H1 (cell line): ENCODE measurements at regions not wholly inside any gene's neighbourhood (a gene's known extent, or its start where the extent isn't known, plus 50 kb on each side); places are given as distances from the start of the nearest gene placed in this dataset.

Experiments used
- CTCF ChIA-PET: fragments of 300-600 bp; sonication (Branson Sonifier 250); formaldehyde crosslinking; loops from one replicate; lab custom pipeline; 2021; ENCODE audit not compliant: partially characterized antibody; lab: Charles Lee
- POLR2A ChIA-PET: fragments of 300-600 bp; sonication (Branson Sonifier 250); formaldehyde crosslinking; loops from one replicate; lab custom pipeline; 2021; ENCODE audit warnings: inconsistent platforms; ENCODE audit not compliant: partially characterized antibody; lab: Charles Lee
- DNase-seq, 2 experiments: peaks; one replicate each; pipeline versions ENCODE4 v3.0.0 to v3.0.0-alpha.2; 2010 to 2022; ENCODE audit warnings: low spot score in 2 of 2, low read depth in 1 of 2, mixed read lengths in 1 of 2
- FAIRE-seq: peaks from 2 replicates; lab custom pipeline; 2011; peaks lifted over from hg19 to GRCh38; lab: Jason Lieb, UNC
- H2AFZ ChIP-seq: 2 replicates; pipeline ENCODE4 v1.8.1; 2012; ENCODE audit warnings: low read length, inconsistent platforms
- H2AK5ac ChIP-seq: 2 replicates; pipeline ENCODE4 v1.6.1; 2013; ENCODE audit warnings: low read depth, low read length
- H2BK120ac ChIP-seq: replicated peaks from 2 replicates; pipeline ENCODE3; 2013; ENCODE audit warnings: low read depth, low read length, inconsistent platforms
- H2BK12ac ChIP-seq: 2 replicates; pipeline ENCODE4 v1.6.1; 2013; ENCODE audit warnings: low read depth, low read length
- H2BK15ac ChIP-seq: 2 replicates; pipeline ENCODE4 v1.6.1; 2013; ENCODE audit warnings: low read length
- H2BK20ac ChIP-seq: 2 replicates; pipeline ENCODE4 v1.6.1; 2013; ENCODE audit warnings: low read length
- H2BK5ac ChIP-seq: 2 replicates; pipeline ENCODE4 v1.6.1; 2013; ENCODE audit warnings: low read depth, low read length
- H3K14ac ChIP-seq: 2 replicates; pipeline ENCODE4 v1.6.1; 2013; ENCODE audit warnings: inconsistent platforms; ENCODE audit not compliant: insufficient read length
- H3K18ac ChIP-seq: 2 replicates; pipeline ENCODE4 v1.6.1; 2013; ENCODE audit warnings: low read length; ENCODE audit errors: extremely low read depth
- H3K23ac ChIP-seq: 2 replicates; pipeline ENCODE4 v1.6.1; 2013; ENCODE audit warnings: inconsistent platforms; ENCODE audit not compliant: insufficient read length
- H3K23me2 ChIP-seq: 2 replicates; pipeline ENCODE4 v1.6.1; 2013; ENCODE audit warnings: low read depth, low read length
- H3K27ac ChIP-seq: 2 replicates; pipeline ENCODE4 v1.6.1; 2011; ENCODE audit warnings: low read depth, low read length, inconsistent platforms
- H3K27me3 ChIP-seq, 4 experiments: replicated peaks in 1 of 4; 1 replicate in 1 of 4; 2 replicates in 3 of 4; pipeline versions ENCODE4 v1.6.1 to v1.8.1; 2011 to 2013; ENCODE audit warnings: low read length in 3 of 4, mild to moderate bottlenecking in 3 of 4, inconsistent platforms in 2 of 4, mixed read lengths in 2 of 4, moderate library complexity in 1 of 4; ENCODE audit not compliant: control insufficient read depth in 3 of 4, insufficient read depth in 3 of 4; ENCODE audit errors: extremely low read depth in 1 of 4
- H3K36me3 ChIP-seq, 4 experiments: 2 replicates each; pipeline versions ENCODE4 v1.6.1 to v1.8.1; 2011 to 2013; ENCODE audit warnings: mild to moderate bottlenecking in 4 of 4, low read length in 3 of 4, moderate library complexity in 2 of 4, control low read depth in 1 of 4, inconsistent platforms in 1 of 4; ENCODE audit not compliant: insufficient read depth in 4 of 4, control insufficient read depth in 2 of 4
- H3K4ac ChIP-seq: replicated peaks from 2 replicates; pipeline ENCODE3; 2013; ENCODE audit warnings: low read length, low read depth, mixed read lengths, inconsistent platforms; ENCODE audit not compliant: insufficient read length
- H3K4me1 ChIP-seq, 4 experiments: replicated peaks in 1 of 4; 1 replicate in 1 of 4; 2 replicates in 3 of 4; pipeline versions ENCODE4 v1.6.1 to v1.8.1; 2011 to 2013; ENCODE audit warnings: low read length in 3 of 4, inconsistent platforms in 2 of 4, mixed read lengths in 1 of 4; ENCODE audit not compliant: insufficient read depth in 4 of 4, control insufficient read depth in 3 of 4
- H3K4me2 ChIP-seq, 2 experiments: 2 replicates each; pipeline versions ENCODE4 v1.6.1 to v1.8.1; 2011 to 2013; ENCODE audit warnings: low read depth in 2 of 2, low read length in 2 of 2, control low read depth in 1 of 2, inconsistent platforms in 1 of 2, mild to moderate bottlenecking in 1 of 2; ENCODE audit not compliant: insufficient read depth in 1 of 2
- H3K4me3 ChIP-seq, 4 experiments: fragments of 200-600, 300-600 bp in 1 of 4; sonication (generic), shearing (Covaris generic), sonication (Bioruptor Twin) in 1 of 4; 2 replicates each; pipeline versions ENCODE4 v1.5.1 to v1.8.1; 2011 to 2016; ENCODE audit warnings: low read length in 4 of 4, low read depth in 3 of 4, control low read depth in 2 of 4, inconsistent platforms in 2 of 4, mild to moderate bottlenecking in 2 of 4, mixed read lengths in 1 of 4, moderate library complexity in 1 of 4; ENCODE audit not compliant: insufficient read depth in 2 of 4; ENCODE audit errors: extremely low read depth in 1 of 4
- H3K56ac ChIP-seq: replicated peaks from 2 replicates; pipeline ENCODE3; 2013; ENCODE audit warnings: low read depth, mild to moderate bottlenecking, mixed read lengths, low read length, inconsistent platforms; ENCODE audit not compliant: insufficient read length
- H3K79me1 ChIP-seq: 2 replicates; pipeline ENCODE4 v1.6.1; 2013; ENCODE audit warnings: low read depth, low read length, control low read depth
- H3K79me2 ChIP-seq, 2 experiments: 2 replicates each; pipeline versions ENCODE4 v1.6.1 to v1.8.1; 2012 to 2013; ENCODE audit warnings: low read length in 2 of 2, mild to moderate bottlenecking in 2 of 2, inconsistent platforms in 1 of 2; ENCODE audit not compliant: insufficient read depth in 2 of 2, control insufficient read depth in 1 of 2
- H3K9ac ChIP-seq, 4 experiments: replicated peaks in 1 of 4; 1 replicate in 1 of 4; 2 replicates in 3 of 4; pipeline versions ENCODE4 v1.6.1 to v1.8.1; 2011 to 2013; ENCODE audit warnings: low read depth in 3 of 4, low read length in 3 of 4, control low read depth in 2 of 4, mild to moderate bottlenecking in 2 of 4, moderate library complexity in 2 of 4, inconsistent platforms in 1 of 4; ENCODE audit errors: extremely low read depth in 1 of 4
- H3K9me3 ChIP-seq, 2 experiments: 2 replicates each; pipeline versions ENCODE4 v1.6.1 to v1.8.1; 2012 to 2013; ENCODE audit warnings: mild to moderate bottlenecking in 2 of 2, moderate library complexity in 2 of 2, control low read depth in 1 of 2, inconsistent platforms in 1 of 2, low read depth in 1 of 2, low read length in 1 of 2, mixed read lengths in 1 of 2; ENCODE audit not compliant: insufficient read depth in 2 of 2
- H4K20me1 ChIP-seq, 2 experiments: replicated peaks in 1 of 2; 2 replicates each; pipeline versions ENCODE3 to v1.8.1; 2011 to 2013; ENCODE audit warnings: inconsistent platforms in 2 of 2, low read length in 2 of 2, mild to moderate bottlenecking in 1 of 2; ENCODE audit not compliant: insufficient read depth in 2 of 2, control insufficient read depth in 1 of 2
- H4K5ac ChIP-seq: 2 replicates; pipeline ENCODE4 v1.6.1; 2013; ENCODE audit warnings: low read length, low read depth, mixed read lengths, inconsistent platforms; ENCODE audit not compliant: insufficient read length
- H4K8ac ChIP-seq: 2 replicates; pipeline ENCODE4 v1.8.0; 2013; ENCODE audit warnings: mild to moderate bottlenecking, moderate library complexity, low read length, inconsistent platforms; ENCODE audit not compliant: insufficient read depth; ENCODE audit errors: extremely low read depth
- H4K91ac ChIP-seq: replicated peaks from 2 replicates; pipeline ENCODE3; 2013; ENCODE audit warnings: low read length, mixed read lengths, inconsistent platforms; ENCODE audit not compliant: insufficient read length
- ASH2L ChIP-seq: fragments of 200-600, 300-600 bp; sonication (generic); IDR thresholded peaks from one replicate; pipeline ENCODE4 v1.7.1; 2017; ENCODE audit warnings: low read length
- BRCA1 ChIP-seq: IDR thresholded peaks from 2 replicates; pipeline ENCODE4 v1.6.1; 2012; ENCODE audit warnings: low read depth, low read length, improper control_type of control experiment
- CREB1 ChIP-seq: IDR thresholded peaks from 2 replicates; pipeline ENCODE4 v1.6.1; 2012; ENCODE audit warnings: inconsistent platforms
- EZH2 ChIP-seq: fragments of 200-600 bp; sonication (generic); IDR thresholded peaks from 2 replicates; pipeline ENCODE4 v1.7.1; 2012; ENCODE audit warnings: low read depth, mild to moderate bottlenecking, moderate library complexity, low read length, inconsistent platforms; ENCODE audit not compliant: severe bottlenecking
- HDAC6 ChIP-seq: IDR thresholded peaks from one replicate; pipeline ENCODE4 v1.7.1; 2012; ENCODE audit warnings: low read depth, mild to moderate bottlenecking, inconsistent platforms, low read length, moderate library complexity
- NRF1 ChIP-seq: IDR thresholded peaks from 2 replicates; pipeline ENCODE4 v1.6.1; 2011; ENCODE audit warnings: mild to moderate bottlenecking, low read depth, low read length, improper control_type of control experiment
- SAP30 ChIP-seq: fragments of 300-600 bp; sonication (generic); IDR thresholded peaks from 2 replicates; pipeline ENCODE4 v1.7.1; 2012; ENCODE audit warnings: low read length, moderate library complexity, mild to moderate bottlenecking, inconsistent platforms; ENCODE audit not compliant: insufficient read depth, insufficient replicate concordance
- SIX5 ChIP-seq: IDR thresholded peaks from 2 replicates; pipeline ENCODE4 v1.6.1; 2011; ENCODE audit warnings: mild to moderate bottlenecking, low read depth, low read length
- YY1 ChIP-seq: IDR thresholded peaks from 2 replicates; pipeline ENCODE4 v1.6.1; 2011; ENCODE audit warnings: low read depth, mild to moderate bottlenecking, low read length
- WGBS, 2 experiments: shearing (Covaris generic) in 1 of 2; methylation state at CpG; one replicate each; pipeline versions ENCODE4 v1.1.6 to v1.1.7; 2013 to 2015; ENCODE audit warnings: low lambda C conversion rate in 2 of 2, mixed read lengths in 2 of 2, inconsistent platforms in 1 of 2, low coverage in 1 of 2, missing lambda C conversion rate in 1 of 2; ENCODE audit not compliant: insufficient replicate concordance in 2 of 2, insufficient coverage in 1 of 2, insufficient read length in 1 of 2; ENCODE audit errors: extremely low coverage in 1 of 2, missing lambda C conversion rate in 1 of 2; 5-methylcytosine and 5-hydroxymethylcytosine counted together
- TF ChIP-seq, protein P1 (sequence below): IDR thresholded peaks from 2 replicates; pipeline ENCODE4 v1.6.1; 2012; ENCODE audit warnings: inconsistent platforms
- TF ChIP-seq, protein P2 (sequence below): IDR thresholded peaks from 2 replicates; pipeline ENCODE4 v1.6.1; 2011; ENCODE audit warnings: low read depth, mild to moderate bottlenecking, low read length; ENCODE audit not compliant: insufficient read depth
- TF ChIP-seq, protein P3 (sequence below), 3 experiments: IDR thresholded peaks; 1 replicate in 2 of 3; 2 replicates in 1 of 3; pipeline versions ENCODE4 v1.5.1 to v1.6.1; 2011; ENCODE audit warnings: low read length in 3 of 3, mild to moderate bottlenecking in 3 of 3, inconsistent platforms in 2 of 3, low read depth in 1 of 3, moderate library complexity in 1 of 3; ENCODE audit not compliant: insufficient read depth in 1 of 3; ENCODE audit errors: control extremely low read depth in 1 of 3

DNA sequence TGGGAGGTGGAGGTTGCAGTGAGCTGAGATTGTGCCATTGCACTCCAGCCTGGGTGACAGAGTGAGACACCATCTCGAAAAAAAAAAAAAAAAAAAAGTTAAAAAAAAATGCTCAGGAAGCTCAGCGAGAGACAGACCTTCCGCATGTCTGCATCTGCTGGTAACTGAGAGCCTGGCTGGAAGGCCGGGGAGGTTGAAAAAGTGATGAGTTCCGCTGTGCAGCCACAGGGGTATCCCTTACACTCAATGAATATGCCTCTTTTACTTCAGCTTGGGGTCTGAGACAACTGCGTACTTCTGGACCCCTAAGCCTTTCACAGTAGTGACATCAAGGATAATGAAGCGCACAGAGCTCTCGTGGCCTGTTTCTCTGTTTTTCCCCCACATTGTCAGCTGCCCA is 179.9 kb upstream of the KLF4 start:
- peak overlapping the region; percentile 70; the same call in 1 of the 2 replicates for H2AFZ ChIP-seq
- H3K27ac ChIP-seq: no peak overlapping the region
- no peak overlapping the region for H2BK12ac ChIP-seq
- H3K4ac ChIP-seq: no peak overlapping the region
- H3K18ac ChIP-seq: no peak overlapping the region
- no peaks in the 10 kb centered on the region for H3K27me3 ChIP-seq
- 88% methylated on average over 7 of the region's 8 CpGs; no CpG with 5 or more reads in 1 of the 2 experiments for WGBS, 2 experiments
- no peaks in the 10 kb centered on the region for H3K79me2 ChIP-seq
- no peak overlapping the region for H3K4me2 ChIP-seq
- no peak overlapping the region for H2BK5ac ChIP-seq
- no peak for DNase-seq
- no peak overlapping the region for H2BK15ac ChIP-seq
- FAIRE-seq: no peak
- H3K9ac ChIP-seq: no peak overlapping the region
- H4K20me1 ChIP-seq: no peaks in the 10 kb centered on the region
- H3K79me1 ChIP-seq: no peaks in the 10 kb centered on the region
- no peaks in the 10 kb centered on the region for H3K36me3 ChIP-seq
- H3K56ac ChIP-seq: no peak overlapping the region
- no peak overlapping the region for H2AK5ac ChIP-seq
- H3K4me3 ChIP-seq: no peak overlapping the region
- H3K4me1 ChIP-seq: peaks cover under 1 to 7% (median 4%) of the 10 kb centered on the region in 4 experiments; a peak in 5 of 7 replicates
- no peak overlapping the region for H2BK120ac ChIP-seq
- ChIA-PET POLR2A (no interaction called here), CTCF (interaction anchor here (0.6 to 1.2 kb wide), 4 partner anchors 21 to 1094 kb away, joined by 3 to 4 read pairs (median 3); no protein-coding TSS in a partner anchor)
- no peak overlapping the region for H4K8ac ChIP-seq
- H4K5ac ChIP-seq: no peak overlapping the region
- H3K23me2 ChIP-seq: no peaks in the 10 kb centered on the region
- H4K91ac ChIP-seq: no peak overlapping the region
- no peak overlapping the region for H3K23ac ChIP-seq
- no peak overlapping the region for H2BK20ac ChIP-seq
- H3K9me3 ChIP-seq: no peaks in the 10 kb centered on the region
- no peak overlapping the region for H3K14ac ChIP-seq
- TF ChIP-seq YY1 (no peak), ASH2L (no peak), EZH2 (no peak), SAP30 (no peak), SIX5 (no peak), BRCA1 (no peak), NRF1 (no peak), HDAC6 (no peak), CREB1 (no peak)
- TF ChIP-seq, protein P1, sequence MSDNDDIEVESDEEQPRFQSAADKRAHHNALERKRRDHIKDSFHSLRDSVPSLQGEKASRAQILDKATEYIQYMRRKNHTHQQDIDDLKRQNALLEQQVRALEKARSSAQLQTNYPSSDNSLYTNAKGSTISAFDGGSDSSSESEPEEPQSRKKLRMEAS: no peak
- TF ChIP-seq, protein P2, sequence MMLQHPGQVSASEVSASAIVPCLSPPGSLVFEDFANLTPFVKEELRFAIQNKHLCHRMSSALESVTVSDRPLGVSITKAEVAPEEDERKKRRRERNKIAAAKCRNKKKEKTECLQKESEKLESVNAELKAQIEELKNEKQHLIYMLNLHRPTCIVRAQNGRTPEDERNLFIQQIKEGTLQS: no peak
- TF ChIP-seq, protein P3, sequence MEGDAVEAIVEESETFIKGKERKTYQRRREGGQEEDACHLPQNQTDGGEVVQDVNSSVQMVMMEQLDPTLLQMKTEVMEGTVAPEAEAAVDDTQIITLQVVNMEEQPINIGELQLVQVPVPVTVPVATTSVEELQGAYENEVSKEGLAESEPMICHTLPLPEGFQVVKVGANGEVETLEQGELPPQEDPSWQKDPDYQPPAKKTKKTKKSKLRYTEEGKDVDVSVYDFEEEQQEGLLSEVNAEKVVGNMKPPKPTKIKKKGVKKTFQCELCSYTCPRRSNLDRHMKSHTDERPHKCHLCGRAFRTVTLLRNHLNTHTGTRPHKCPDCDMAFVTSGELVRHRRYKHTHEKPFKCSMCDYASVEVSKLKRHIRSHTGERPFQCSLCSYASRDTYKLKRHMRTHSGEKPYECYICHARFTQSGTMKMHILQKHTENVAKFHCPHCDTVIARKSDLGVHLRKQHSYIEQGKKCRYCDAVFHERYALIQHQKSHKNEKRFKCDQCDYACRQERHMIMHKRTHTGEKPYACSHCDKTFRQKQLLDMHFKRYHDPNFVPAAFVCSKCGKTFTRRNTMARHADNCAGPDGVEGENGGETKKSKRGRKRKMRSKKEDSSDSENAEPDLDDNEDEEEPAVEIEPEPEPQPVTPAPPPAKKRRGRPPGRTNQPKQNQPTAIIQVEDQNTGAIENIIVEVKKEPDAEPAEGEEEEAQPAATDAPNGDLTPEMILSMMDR (IDR thresholded peaks at IDR 0.05; ENCODE audit: control extremely low read depth in 1 of 3, insufficient read depth in 1 of 3, low read depth in 1 of 3, low read length in 3 of 3): no peak
